ENCODE measurements at regions not wholly inside any gene's neighbourhood (a gene's known extent, or its start where the extent isn't known, plus 50 kb on each side); places are given as distances from the start of the nearest gene placed in this dataset.

GRCh38 chr2:59018737-59019136 is 777.6 kb upstream of the FANCL start:
- Histone ChIP-seq H3K27me3 (replicated peaks; ENCODE audit: insufficient read depth, low read length) (no peaks in the 10 kb centered on the region), H2AFZ (ENCODE audit: low read length) (no peak overlapping the region), H3K27ac (ENCODE audit: low read length) (no peak overlapping the region), H3K4me3 (ENCODE audit: low read length) (no peak overlapping the region), H3K9ac (ENCODE audit: low read length) (no peak overlapping the region), H3K9me3 (replicated peaks; ENCODE audit: insufficient read depth, low read length) (no peaks in the 10 kb centered on the region), H3K36me3 (replicated peaks; ENCODE audit: insufficient read depth, low read length) (no peaks in the 10 kb centered on the region), H3F3A (ENCODE audit: insufficient read depth, low read length) (no peaks in the 10 kb centered on the region), H3K4me1 (ENCODE audit: low read length) (no peaks in the 10 kb centered on the region), H3K79me2 (ENCODE audit: low read length) (no peaks in the 10 kb centered on the region), H4K20me1 (ENCODE audit: insufficient read depth, low read length) (no peaks in the 10 kb centered on the region), H3K9me2 (replicated peaks; ENCODE audit: insufficient read depth, low read length) (no peaks in the 10 kb centered on the region), H3K4me2 (ENCODE audit: low read depth, low read length) (no peak overlapping the region)
- TF ChIP-seq CTCF (IDR thresholded peaks at IDR 0.05; ENCODE audit: low read length): no peak
- TF ChIP-seq EZH2 (optimal IDR thresholded peaks at IDR 0.05; ENCODE audit: low read depth, low read length): no peak
- TF ChIP-seq EZH2phosphoT487 (IDR thresholded peaks at IDR 0.05; ENCODE audit: low read length): no peak
- DNase-seq: no peak

- Histone ChIP-seq H3K9me2 (replicated peaks; ENCODE audit: insufficient read depth, low read length) (no peaks in the 10 kb centered on the region), H3K9ac (ENCODE audit: low read length) (no peak overlapping the region), H2AFZ (ENCODE audit: low read length) (no peak overlapping the region), H3K9me3 (replicated peaks; ENCODE audit: insufficient read depth, low read length) (no peaks in the 10 kb centered on the region), H4K20me1 (ENCODE audit: insufficient read depth, low read length) (no peaks in the 10 kb centered on the region), H3K4me3 (ENCODE audit: low read length) (no peak overlapping the region), H3K79me2 (ENCODE audit: low read length) (no peaks in the 10 kb centered on the region), H3K4me1 (ENCODE audit: low read length) (no peaks in the 10 kb centered on the region), H3F3A (ENCODE audit: insufficient read depth, low read length) (no peaks in the 10 kb centered on the region), H3K27ac (ENCODE audit: low read length) (no peak overlapping the region), H3K36me3 (replicated peaks; ENCODE audit: insufficient read depth, low read length) (no peaks in the 10 kb centered on the region), H3K27me3 (replicated peaks; ENCODE audit: insufficient read depth, low read length) (no peaks in the 10 kb centered on the region), H3K4me2 (ENCODE audit: low read depth, low read length) (no peak overlapping the region)
- TF ChIP-seq EZH2phosphoT487 (IDR thresholded peaks at IDR 0.05; ENCODE audit: low read length) (no peak), EZH2 (optimal IDR thresholded peaks at IDR 0.05; ENCODE audit: low read depth, low read length) (no peak), CTCF (IDR thresholded peaks at IDR 0.05; ENCODE audit: low read length) (no peak)
- DNase-seq: no peak
Measured at GRCh38 chr2:59015027-59015426, 773.9 kb upstream of the FANCL start.

GRCh38 chr2:59012971-59013370 is 771.8 kb upstream of the FANCL start:
- no peaks in the 10 kb centered on the region for H3K36me3 ChIP-seq (replicated peaks; ENCODE audit: insufficient read depth, low read length)
- no peaks in the 10 kb centered on the region for H3F3A ChIP-seq (ENCODE audit: insufficient read depth, low read length)
- H3K4me2 ChIP-seq (ENCODE audit: low read depth, low read length): no peak overlapping the region
- DNase-seq: no peak
- TF ChIP-seq CTCF (IDR thresholded peaks at IDR 0.05; ENCODE audit: low read length): no peak
- H3K27ac ChIP-seq (ENCODE audit: low read length): no peak overlapping the region
- H3K4me3 ChIP-seq (ENCODE audit: low read length): no peak overlapping the region
- no peaks in the 10 kb centered on the region for H3K4me1 ChIP-seq (ENCODE audit: low read length)
- no peak overlapping the region for H3K9ac ChIP-seq (ENCODE audit: low read length)
- no peaks in the 10 kb centered on the region for H4K20me1 ChIP-seq (ENCODE audit: insufficient read depth, low read length)
- no peaks in the 10 kb centered on the region for H3K79me2 ChIP-seq (ENCODE audit: low read length)
- H2AFZ ChIP-seq (ENCODE audit: low read length): no peak overlapping the region
- no peaks in the 10 kb centered on the region for H3K9me2 ChIP-seq (replicated peaks; ENCODE audit: insufficient read depth, low read length)
- no peaks in the 10 kb centered on the region for H3K27me3 ChIP-seq (replicated peaks; ENCODE audit: insufficient read depth, low read length)
- H3K9me3 ChIP-seq (replicated peaks; ENCODE audit: insufficient read depth, low read length): no peaks in the 10 kb centered on the region

- no peaks in the 10 kb centered on the region for H3F3A ChIP-seq (ENCODE audit: insufficient read depth, low read length)
- H3K4me1 ChIP-seq (ENCODE audit: low read length): no peaks in the 10 kb centered on the region
- no peak for TF ChIP-seq EZH2 (optimal IDR thresholded peaks at IDR 0.05; ENCODE audit: low read depth, low read length)
- no peak overlapping the region for H3K4me2 ChIP-seq (ENCODE audit: low read depth, low read length)
- DNase-seq: no peak
- H3K79me2 ChIP-seq (ENCODE audit: low read length): no peaks in the 10 kb centered on the region
- H3K27me3 ChIP-seq (replicated peaks; ENCODE audit: insufficient read depth, low read length): no peaks in the 10 kb centered on the region
- H3K9me2 ChIP-seq (replicated peaks; ENCODE audit: insufficient read depth, low read length): no peaks in the 10 kb centered on the region
- no peaks in the 10 kb centered on the region for H4K20me1 ChIP-seq (ENCODE audit: insufficient read depth, low read length)
- H3K36me3 ChIP-seq (replicated peaks; ENCODE audit: insufficient read depth, low read length): no peaks in the 10 kb centered on the region
- H3K9ac ChIP-seq (ENCODE audit: low read length): no peak overlapping the region
- H2AFZ ChIP-seq (ENCODE audit: low read length): no peak overlapping the region
- no peak overlapping the region for H3K4me3 ChIP-seq (ENCODE audit: low read length)
- no peak overlapping the region for H3K27ac ChIP-seq (ENCODE audit: low read length)
- no peaks in the 10 kb centered on the region for H3K9me3 ChIP-seq (replicated peaks; ENCODE audit: insufficient read depth, low read length)
Measured at GRCh38 chr2:59012234-59012633, 771.1 kb upstream of the FANCL start.

All from MM.1S (cell line).